ENCODE measurements at regions not wholly inside any gene's neighbourhood (a gene's known extent, or its start where the extent isn't known, plus 50 kb on each side); places are given as distances from the start of the nearest gene placed in this dataset.

- TF ChIP-seq, protein P1, sequence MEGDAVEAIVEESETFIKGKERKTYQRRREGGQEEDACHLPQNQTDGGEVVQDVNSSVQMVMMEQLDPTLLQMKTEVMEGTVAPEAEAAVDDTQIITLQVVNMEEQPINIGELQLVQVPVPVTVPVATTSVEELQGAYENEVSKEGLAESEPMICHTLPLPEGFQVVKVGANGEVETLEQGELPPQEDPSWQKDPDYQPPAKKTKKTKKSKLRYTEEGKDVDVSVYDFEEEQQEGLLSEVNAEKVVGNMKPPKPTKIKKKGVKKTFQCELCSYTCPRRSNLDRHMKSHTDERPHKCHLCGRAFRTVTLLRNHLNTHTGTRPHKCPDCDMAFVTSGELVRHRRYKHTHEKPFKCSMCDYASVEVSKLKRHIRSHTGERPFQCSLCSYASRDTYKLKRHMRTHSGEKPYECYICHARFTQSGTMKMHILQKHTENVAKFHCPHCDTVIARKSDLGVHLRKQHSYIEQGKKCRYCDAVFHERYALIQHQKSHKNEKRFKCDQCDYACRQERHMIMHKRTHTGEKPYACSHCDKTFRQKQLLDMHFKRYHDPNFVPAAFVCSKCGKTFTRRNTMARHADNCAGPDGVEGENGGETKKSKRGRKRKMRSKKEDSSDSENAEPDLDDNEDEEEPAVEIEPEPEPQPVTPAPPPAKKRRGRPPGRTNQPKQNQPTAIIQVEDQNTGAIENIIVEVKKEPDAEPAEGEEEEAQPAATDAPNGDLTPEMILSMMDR (IDR thresholded peaks at IDR 0.05): no peak
- TF ChIP-seq POLR2A (IDR thresholded peaks at IDR 0.05): no peak
Measured at GRCh38 chr9:120336021-120336752, 243.8 kb downstream of the CDK5RAP2 start.
